HT1080 (cell line): ENCODE measurements at regions not wholly inside any gene's neighbourhood (a gene's known extent, or its start where the extent isn't known, plus 50 kb on each side); places are given as distances from the start of the nearest gene placed in this dataset.

Source experiments
- DNase-seq: peaks from one replicate; pipeline ENCODE4 v3.0.0-alpha.2; 2015; ENCODE audit warnings: low read depth

- DNase-seq, result no peak
Observed at GRCh38 chr6:19664050-19664449, 173.1 kb upstream of the ID4 start.

- no peak for DNase-seq
Observed at GRCh38 chr6:19664878-19665612, 172.1 kb upstream of the ID4 start.

- no peak for DNase-seq
Observed at GRCh38 chr6:19665613-19665909, 171.6 kb upstream of the ID4 start.

GRCh38 chr6:19668710-19669109, 168.5 kb upstream of the ID4 start:
- DNase-seq, result no peak

- DNase-seq, result no peak
Observed at GRCh38 chr6:19669206-19669605, 168.0 kb upstream of the ID4 start.

GRCh38 chr6:19682859-19683258, 154.3 kb upstream of the ID4 start:
- DNase-seq, result no peak

GRCh38 chr6:19690325-19691075, 146.7 kb upstream of the ID4 start:
- DNase-seq, result no peak

GRCh38 chr6:19691465-19692167, 145.6 kb upstream of the ID4 start:
- no peak for DNase-seq

- no peak for DNase-seq
Observed at GRCh38 chr6:19692506-19693298, 144.5 kb upstream of the ID4 start.

GRCh38 chr6:19694697-19695096, 142.5 kb upstream of the ID4 start:
- DNase-seq, result no peak

- peak; percentile 75 for DNase-seq
Observed at GRCh38 chr6:19697744-19698290, 139.4 kb upstream of the ID4 start.

GRCh38 chr6:19699932-19700331, 137.2 kb upstream of the ID4 start:
- DNase-seq, result no peak

GRCh38 chr6:19705606-19706005, 131.6 kb upstream of the ID4 start:
- peak; percentile 29 for DNase-seq

GRCh38 chr6:19712012-19712688, 125.0 kb upstream of the ID4 start:
- no peak for DNase-seq

GRCh38 chr6:19712998-19713397, 124.2 kb upstream of the ID4 start:
- DNase-seq, result no peak

- DNase-seq, result peak; percentile 20
Observed at GRCh38 chr6:19713411-19713810, 123.8 kb upstream of the ID4 start.

- no peak for DNase-seq
Observed at GRCh38 chr6:19713984-19714383, 123.2 kb upstream of the ID4 start.

- DNase-seq, result no peak
Observed at GRCh38 chr6:19714434-19715166, 122.6 kb upstream of the ID4 start.

GRCh38 chr6:19715167-19715551, 122.0 kb upstream of the ID4 start:
- DNase-seq, result no peak

GRCh38 chr6:19719691-19720128, 117.5 kb upstream of the ID4 start:
- no peak for DNase-seq
